GM23248 (cell line): ENCODE measurements at regions not wholly inside any gene's neighbourhood (a gene's known extent, or its start where the extent isn't known, plus 50 kb on each side); places are given as distances from the start of the nearest gene placed in this dataset.
A peak's percentile ranks its signal among the peaks of the same experiment; 100 is the strongest.

Experiments used
- EZH2 ChIP-seq: fragments of 200-600 bp; sonication (generic); IDR thresholded peaks from 2 replicates; pipeline ENCODE4 v1.6.1; 2018; ENCODE audit warnings: antibody characterized with exemption, mild to moderate bottlenecking; ENCODE audit not compliant: insufficient read depth, poor library complexity, severe bottlenecking
- EZH2phosphoT487 ChIP-seq: fragments of 200-600 bp; sonication (generic); IDR thresholded peaks from 2 replicates; pipeline ENCODE4 v1.6.1; 2018; ENCODE audit warnings: antibody characterized with exemption, moderate library complexity, mild to moderate bottlenecking, low read depth; ENCODE audit not compliant: insufficient read depth

- TF ChIP-seq EZH2 (no peak), EZH2phosphoT487 (0 out of 2 replicates have a peak, but pooled peaks have one; percentile 9)
These were observed 295.9 kb upstream of the NFE2L3 start for GRCh38 chr7:25855854-25856782.
